ENCODE measurements at regions not wholly inside any gene's neighbourhood (a gene's known extent, or its start where the extent isn't known, plus 50 kb on each side); places are given as distances from the start of the nearest gene placed in this dataset.
A peak's percentile ranks its signal among the peaks of the same experiment; 100 is the strongest.
"Not testable (repeated sequence)": the region's sequence is repeated elsewhere in the genome, so short reads cannot be mapped to it uniquely, and the experiment has no call there.

- intact Hi-C loops (cut with micrococcal nuclease); H3K4me3 ChIP-seq (ENCODE audit: low read length); H3K36me3 ChIP-seq (ENCODE audit: control insufficient read depth, insufficient read depth, low read length); H3K9me3 Mint-ChIP-seq; H3K4me1 Mint-ChIP-seq; H3K4me3 Mint-ChIP-seq; H3K27ac Mint-ChIP-seq; H3K9me3 ChIP-seq (ENCODE audit: control insufficient read depth, insufficient read depth, low read length); H3K36me3 Mint-ChIP-seq; ATAC-seq; H3K4me1 ChIP-seq (ENCODE audit: control insufficient read depth, insufficient read depth, low read length); H3K27ac ChIP-seq (ENCODE audit: low read length); DNase-seq; H3K27me3 ChIP-seq (ENCODE audit: control insufficient read depth, insufficient read depth, low read length): not testable (repeated sequence)
- 89% methylated on average over 1 of the region's 2 CpGs for WGBS (ENCODE audit: insufficient coverage)
- peaks cover 0 to 13% of the 10 kb centered on the region in 2 donors for H3K27me3 Mint-ChIP-seq (ENCODE audit: low read depth in 2 of 2)
Observed at GRCh38 chrX:79026742-79027141, 81.6 kb downstream of the P2RY10 start.

GRCh38 chrX:79035421-79035820 lies 90.2 kb downstream of the P2RY10 start:
- Mint-ChIP-seq H3K4me1 (peaks cover 0 to 9% of the 10 kb centered on the region in 2 donors), H3K9me3 (no peaks in the 10 kb centered on the region)
- no CpG with 5 or more reads among the region's 1 CpG for WGBS (ENCODE audit: insufficient coverage)

GRCh38 chrX:79036157-79036880 lies 91.1 kb downstream of the P2RY10 start:
- Histone ChIP-seq H3K27me3 (ENCODE audit: control insufficient read depth, insufficient read depth, low read length) (no peaks in the 10 kb centered on the region), H3K36me3 (ENCODE audit: control insufficient read depth, insufficient read depth, low read length) (no peaks in the 10 kb centered on the region), H3K9me3 (ENCODE audit: control insufficient read depth, insufficient read depth, low read length) (no peaks in the 10 kb centered on the region), H3K4me1 (ENCODE audit: control insufficient read depth, insufficient read depth, low read length) (no peaks in the 10 kb centered on the region), H3K4me3 (ENCODE audit: low read length) (no peak overlapping the region), H3K27ac (ENCODE audit: low read length) (no peak overlapping the region)
- Mint-ChIP-seq H3K36me3 (no peaks in the 10 kb centered on the region), H3K27me3 (ENCODE audit: low read depth in 2 of 2) (peaks cover 0 to 19% of the 10 kb centered on the region in 2 donors), H3K4me3 (no peak overlapping the region), H3K4me1 (peaks cover 0 to 9% of the 10 kb centered on the region in 2 donors), H3K9me3 (no peaks in the 10 kb centered on the region), H3K27ac (no peak overlapping the region)
- ATAC-seq (no peak), DNase-seq (peak in 1 of 2 donors; percentile 6)
- 100% methylated on average over 1 of the region's 4 CpGs for WGBS (ENCODE audit: insufficient coverage)
- TF ChIP-seq CTCF (IDR thresholded peaks at IDR 0.05), result no peak
- intact Hi-C loops (cut with micrococcal nuclease), result no loop called here

More at GRCh38 chrX:79035421-79035820, 90.2 kb downstream of the P2RY10 start:
- Mint-ChIP-seq H3K4me3 (no peak overlapping the region), H3K27ac (no peak overlapping the region), H3K27me3 (ENCODE audit: low read depth in 2 of 2) (peaks cover 0 to 15% of the 10 kb centered on the region in 2 donors), H3K36me3 (no peaks in the 10 kb centered on the region)
- no peak for DNase-seq
- Histone ChIP-seq H3K27ac (ENCODE audit: low read length) (no peak overlapping the region), H3K36me3 (ENCODE audit: control insufficient read depth, insufficient read depth, low read length) (no peaks in the 10 kb centered on the region), H3K4me1 (ENCODE audit: control insufficient read depth, insufficient read depth, low read length) (no peaks in the 10 kb centered on the region), H3K4me3 (ENCODE audit: low read length) (no peak overlapping the region), H3K9me3 (ENCODE audit: control insufficient read depth, insufficient read depth, low read length) (no peaks in the 10 kb centered on the region), H3K27me3 (ENCODE audit: control insufficient read depth, insufficient read depth, low read length) (no peaks in the 10 kb centered on the region)
- no peak for TF ChIP-seq CTCF (IDR thresholded peaks at IDR 0.05)
- no peak for ATAC-seq
- intact Hi-C loops (cut with micrococcal nuclease), result no loop called here

GRCh38 chrX:79065696-79066095 lies 78.8 kb upstream of the GPR174 start:
- Histone ChIP-seq H3K36me3 (ENCODE audit: control insufficient read depth, insufficient read depth, low read length) (no peaks in the 10 kb centered on the region), H3K27me3 (ENCODE audit: control insufficient read depth, insufficient read depth, low read length) (no peaks in the 10 kb centered on the region), H3K9me3 (ENCODE audit: control insufficient read depth, insufficient read depth, low read length) (no peaks in the 10 kb centered on the region), H3K4me1 (ENCODE audit: control insufficient read depth, insufficient read depth, low read length) (no peaks in the 10 kb centered on the region), H3K4me3 (ENCODE audit: low read length) (no peak overlapping the region), H3K27ac (ENCODE audit: low read length) (peak overlapping the region; percentile 20)
- Mint-ChIP-seq H3K9me3 (peaks cover 2 to 4% of the 10 kb centered on the region in 2 donors), H3K36me3 (peaks cover 8% of the 10 kb centered on the region), H3K4me3 (no peak overlapping the region), H3K27ac (no peak overlapping the region), H3K27me3 (ENCODE audit: low read depth in 2 of 2) (peaks cover 0 to 42% of the 10 kb centered on the region in 2 donors), H3K4me1 (no peaks in the 10 kb centered on the region)
- no peak for TF ChIP-seq CTCF (IDR thresholded peaks at IDR 0.05)
- 52% methylated on average over 5 of the region's 5 CpGs for WGBS (ENCODE audit: insufficient coverage)
- ATAC-seq (no peak), DNase-seq (no peak)
- intact Hi-C loops (cut with micrococcal nuclease), result no loop called here
